ENCODE measurements at regions not wholly inside any gene's neighbourhood (a gene's known extent, or its start where the extent isn't known, plus 50 kb on each side); places are given as distances from the start of the nearest gene placed in this dataset.

GRCh38 chr4:30968926-30969325, 248.8 kb downstream of the PCDH7 start:
- no peak overlapping the region for H2AFZ ChIP-seq (ENCODE audit: low read length)
- no peak overlapping the region for H3K4me3 ChIP-seq (ENCODE audit: low read depth, low read length, poor library complexity, severe bottlenecking)
- no peak overlapping the region for H3K4me2 ChIP-seq (ENCODE audit: low read length)
- BruUV-seq (replicated peaks): no TSS peak
- POLR2A ChIA-PET: no interaction called here
- no peaks in the 10 kb centered on the region for H4K20me1 ChIP-seq (ENCODE audit: insufficient read depth, low read length)
- DNase-seq (ENCODE audit: low spot score): no peak
- H3K79me2 ChIP-seq (ENCODE audit: insufficient read depth, low read depth, low read length): no peaks in the 10 kb centered on the region
- no peaks in the 10 kb centered on the region for H3K4me1 ChIP-seq (ENCODE audit: insufficient read depth, low read length, poor library complexity, severe bottlenecking)
- H3K27ac ChIP-seq (ENCODE audit: low read depth, low read length, poor library complexity, severe bottlenecking): no peak overlapping the region
- H3K9me3 ChIP-seq (ENCODE audit: low read length): no peaks in the 10 kb centered on the region
- intact Hi-C loops (cut with micrococcal nuclease; ENCODE audit: unreplicated experiment): no loop called here
- TF ChIP-seq, protein P1, sequence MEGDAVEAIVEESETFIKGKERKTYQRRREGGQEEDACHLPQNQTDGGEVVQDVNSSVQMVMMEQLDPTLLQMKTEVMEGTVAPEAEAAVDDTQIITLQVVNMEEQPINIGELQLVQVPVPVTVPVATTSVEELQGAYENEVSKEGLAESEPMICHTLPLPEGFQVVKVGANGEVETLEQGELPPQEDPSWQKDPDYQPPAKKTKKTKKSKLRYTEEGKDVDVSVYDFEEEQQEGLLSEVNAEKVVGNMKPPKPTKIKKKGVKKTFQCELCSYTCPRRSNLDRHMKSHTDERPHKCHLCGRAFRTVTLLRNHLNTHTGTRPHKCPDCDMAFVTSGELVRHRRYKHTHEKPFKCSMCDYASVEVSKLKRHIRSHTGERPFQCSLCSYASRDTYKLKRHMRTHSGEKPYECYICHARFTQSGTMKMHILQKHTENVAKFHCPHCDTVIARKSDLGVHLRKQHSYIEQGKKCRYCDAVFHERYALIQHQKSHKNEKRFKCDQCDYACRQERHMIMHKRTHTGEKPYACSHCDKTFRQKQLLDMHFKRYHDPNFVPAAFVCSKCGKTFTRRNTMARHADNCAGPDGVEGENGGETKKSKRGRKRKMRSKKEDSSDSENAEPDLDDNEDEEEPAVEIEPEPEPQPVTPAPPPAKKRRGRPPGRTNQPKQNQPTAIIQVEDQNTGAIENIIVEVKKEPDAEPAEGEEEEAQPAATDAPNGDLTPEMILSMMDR (conservative IDR thresholded peaks at IDR 0.05; ENCODE audit: low read length): no peak
- no peak for TF ChIP-seq EZH2phosphoT487 (IDR thresholded peaks at IDR 0.05; ENCODE audit: borderline replicate concordance, low read depth, low read length)
- CTCF ChIA-PET (ENCODE audit: unreplicated experiment): no interaction called here
- no peaks in the 10 kb centered on the region for H3K36me3 ChIP-seq (ENCODE audit: insufficient read depth, low read length)
- no peaks in the 10 kb centered on the region for H3K9me2 ChIP-seq (ENCODE audit: insufficient read depth, low read length)

- TF ChIP-seq EZH2phosphoT487 (IDR thresholded peaks at IDR 0.05; ENCODE audit: borderline replicate concordance, low read depth, low read length): no peak
- TF ChIP-seq, protein P1 (conservative IDR thresholded peaks at IDR 0.05; ENCODE audit: low read length): no peak
- no peak overlapping the region for H3K4me3 ChIP-seq (ENCODE audit: low read depth, low read length, poor library complexity, severe bottlenecking)
- no peaks in the 10 kb centered on the region for H4K20me1 ChIP-seq (ENCODE audit: insufficient read depth, low read length)
- DNase-seq (ENCODE audit: low spot score): no peak
- H3K27ac ChIP-seq (ENCODE audit: low read depth, low read length, poor library complexity, severe bottlenecking): no peak overlapping the region
- POLR2A ChIA-PET: no interaction called here
- H3K9me2 ChIP-seq (ENCODE audit: insufficient read depth, low read length): no peaks in the 10 kb centered on the region
- intact Hi-C loops (cut with micrococcal nuclease; ENCODE audit: unreplicated experiment): no loop called here
- BruUV-seq (replicated peaks): no TSS peak
- no peaks in the 10 kb centered on the region for H3K4me1 ChIP-seq (ENCODE audit: insufficient read depth, low read length, poor library complexity, severe bottlenecking)
- no peaks in the 10 kb centered on the region for H3K79me2 ChIP-seq (ENCODE audit: insufficient read depth, low read depth, low read length)
- CTCF ChIA-PET (ENCODE audit: unreplicated experiment): no interaction called here
- no peaks in the 10 kb centered on the region for H3K9me3 ChIP-seq (ENCODE audit: low read length)
- H2AFZ ChIP-seq (ENCODE audit: low read length): no peak overlapping the region
- no peaks in the 10 kb centered on the region for H3K36me3 ChIP-seq (ENCODE audit: insufficient read depth, low read length)
- no peak overlapping the region for H3K4me2 ChIP-seq (ENCODE audit: low read length)
Measured at GRCh38 chr4:30972542-30972941, 252.4 kb downstream of the PCDH7 start.

DNA sequence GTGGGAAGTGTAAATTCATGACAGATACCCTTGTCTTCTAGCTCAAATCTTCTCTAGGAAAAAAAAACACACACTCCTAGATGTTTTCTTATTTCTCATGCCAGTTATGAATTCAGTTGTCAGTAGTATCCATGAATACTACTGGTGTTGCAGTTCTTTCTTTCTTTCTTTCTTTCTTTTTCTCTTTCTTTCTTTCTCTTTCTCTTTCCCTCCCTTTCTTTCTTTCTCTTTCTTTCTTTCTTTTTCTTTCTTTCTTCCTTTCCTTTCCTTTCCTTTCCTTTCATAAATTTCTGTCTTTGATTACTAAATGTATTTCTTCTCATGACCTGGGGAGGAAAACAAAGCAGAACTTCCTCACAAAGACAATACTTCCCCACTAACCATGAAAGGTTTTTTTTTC, 253.8 kb downstream of the PCDH7 start:
- Histone ChIP-seq H3K9me2 (ENCODE audit: insufficient read depth, low read length) (no peaks in the 10 kb centered on the region), H3K4me2 (ENCODE audit: low read length) (no peak overlapping the region), H3K4me1 (ENCODE audit: insufficient read depth, low read length, poor library complexity, severe bottlenecking) (no peaks in the 10 kb centered on the region), H3K9me3 (ENCODE audit: low read length) (no peaks in the 10 kb centered on the region), H3K36me3 (ENCODE audit: insufficient read depth, low read length) (no peaks in the 10 kb centered on the region), H3K79me2 (ENCODE audit: insufficient read depth, low read depth, low read length) (no peaks in the 10 kb centered on the region), H2AFZ (ENCODE audit: low read length) (no peak overlapping the region), H3K27ac (ENCODE audit: low read depth, low read length, poor library complexity, severe bottlenecking) (no peak overlapping the region), H3K4me3 (ENCODE audit: low read depth, low read length, poor library complexity, severe bottlenecking) (no peak overlapping the region), H4K20me1 (ENCODE audit: insufficient read depth, low read length) (no peaks in the 10 kb centered on the region)
- CTCF ChIA-PET (ENCODE audit: unreplicated experiment): no interaction called here
- TF ChIP-seq EZH2phosphoT487 (IDR thresholded peaks at IDR 0.05; ENCODE audit: borderline replicate concordance, low read depth, low read length): no peak
- TF ChIP-seq, protein P1 (conservative IDR thresholded peaks at IDR 0.05; ENCODE audit: low read length): no peak
- DNase-seq (ENCODE audit: low spot score): no peak
- POLR2A ChIA-PET: no interaction called here
- intact Hi-C loops (cut with micrococcal nuclease; ENCODE audit: unreplicated experiment): no loop called here
- no TSS peak for BruUV-seq (replicated peaks)
